SK-N-SH (cell line): ENCODE measurements at regions not wholly inside any gene's neighbourhood (a gene's known extent, or its start where the extent isn't known, plus 50 kb on each side); places are given as distances from the start of the nearest gene placed in this dataset.

Experiments used
- CTCF ChIA-PET: fragments of 300-600, 350-600 bp; formaldehyde crosslinking; extraction: SDS; loops from one replicate; lab custom pipeline; 2021; lab: Yijun Ruan, JAX
- POLR2A ChIA-PET: fragments of 350-600 bp; sonication (Branson Sonifier 250); formaldehyde crosslinking; extraction: SDS; loops from one replicate; lab custom pipeline; 2020; ENCODE audit warnings: antibody characterized with exemption, inconsistent platforms; lab: Yijun Ruan, JAX
- DNase-seq: peaks from one replicate; pipeline ENCODE4 v3.0.0; 2012
- H2AFZ ChIP-seq: fragments of 200-600 bp; sonication (generic); 2 replicates; pipeline ENCODE4 v1.8.1; 2016; ENCODE audit warnings: antibody characterized with exemption, mild to moderate bottlenecking, low read depth
- H3F3A ChIP-seq: fragments of 200-600 bp; sonication (generic); replicated peaks from 2 replicates; pipeline ENCODE3; 2016; ENCODE audit warnings: antibody characterized with exemption, mild to moderate bottlenecking; ENCODE audit not compliant: insufficient read depth
- H3K27ac ChIP-seq, 2 experiments: fragments of 200-500 bp in 1 of 2; fragments of 200-600 bp in 1 of 2; sonication (Bioruptor generic) in 1 of 2; sonication (generic), shearing (Covaris generic) in 1 of 2; 2 replicates each; pipeline versions ENCODE4 v1.5.1 to v1.6.1; 2014 to 2016; ENCODE audit warnings: low read depth in 2 of 2, inconsistent platforms in 1 of 2, low read length in 1 of 2, mild to moderate bottlenecking in 1 of 2, mixed read lengths in 1 of 2
- H3K27me3 ChIP-seq: fragments of 200-600 bp; sonication (generic), shearing (Covaris generic); 2 replicates; pipeline ENCODE4 v1.6.1; 2016; ENCODE audit warnings: mixed run types; ENCODE audit not compliant: insufficient read depth
- H3K36me3 ChIP-seq, 2 experiments: fragments of 200-500 bp in 1 of 2; fragments of 200-600 bp in 1 of 2; sonication (Bioruptor generic) in 1 of 2; sonication (generic) in 1 of 2; replicated peaks in 1 of 2; 2 replicates each; pipeline versions ENCODE3 to v1.5.1; 2014 to 2016; ENCODE audit warnings: low read length in 1 of 2, mild to moderate bottlenecking in 1 of 2; ENCODE audit not compliant: insufficient read depth in 2 of 2, control insufficient read depth in 1 of 2
- H3K4me1 ChIP-seq, 2 experiments: fragments of 200-500 bp in 1 of 2; fragments of 200-600 bp in 1 of 2; sonication (Bioruptor generic) in 1 of 2; sonication (generic), shearing (Covaris generic) in 1 of 2; 2 replicates each; pipeline versions ENCODE4 v1.5.1 to v1.6.1; 2014 to 2016; ENCODE audit warnings: low read depth in 1 of 2, low read length in 1 of 2, mixed run types in 1 of 2; ENCODE audit not compliant: insufficient read depth in 2 of 2, control insufficient read depth in 1 of 2
- H3K4me2 ChIP-seq: fragments of 200-600 bp; sonication (generic), shearing (Covaris generic); 2 replicates; pipeline ENCODE4 v1.6.1; 2017; ENCODE audit warnings: mixed run types
- H3K4me3 ChIP-seq, 2 experiments: fragments of 200-500 bp in 1 of 2; fragments of 200-600 bp in 1 of 2; sonication (Bioruptor generic) in 1 of 2; sonication (generic), shearing (Covaris generic) in 1 of 2; 2 replicates each; pipeline versions ENCODE4 v1.5.1 to v1.8.1; 2014 to 2016; ENCODE audit warnings: low read depth in 2 of 2, inconsistent platforms in 1 of 2, low read length in 1 of 2, mild to moderate bottlenecking in 1 of 2, mixed read lengths in 1 of 2, moderate library complexity in 1 of 2
- H3K79me2 ChIP-seq: fragments of 200-600 bp; sonication (generic); 2 replicates; pipeline ENCODE4 v1.8.1; 2017; ENCODE audit warnings: mild to moderate bottlenecking; ENCODE audit not compliant: insufficient read depth
- H3K9ac ChIP-seq: fragments of 200-600 bp; sonication (generic); 2 replicates; pipeline ENCODE4 v1.6.1; 2017; ENCODE audit warnings: mixed run types
- H3K9me2 ChIP-seq: fragments of 200-600 bp; sonication (generic); 2 replicates; pipeline ENCODE4 v1.6.1; 2017; ENCODE audit warnings: mixed run types
- H3K9me3 ChIP-seq: fragments of 200-600 bp; sonication (generic); 2 replicates; pipeline ENCODE4 v1.6.1; 2017; ENCODE audit warnings: mixed run types, mild to moderate bottlenecking, moderate library complexity
- H4K20me1 ChIP-seq: fragments of 200-600 bp; sonication (generic); 2 replicates; pipeline ENCODE4 v1.6.1; 2017; ENCODE audit warnings: mild to moderate bottlenecking, mixed run types; ENCODE audit not compliant: insufficient read depth
- CHD2 ChIP-seq: fragments of 150-350 bp; IDR thresholded peaks from 2 replicates; pipeline ENCODE4 v1.6.1; 2018; ENCODE audit warnings: low read length; ENCODE audit not compliant: partially characterized antibody
- EP300 ChIP-seq, 2 experiments: IDR thresholded peaks; 2 replicates each; pipeline versions ENCODE4 v1.4.0 to v1.6.1; 2012; ENCODE audit warnings: borderline replicate concordance in 1 of 2, low read depth in 1 of 2, low read length in 1 of 2
- FOXJ3 ChIP-seq: sonication (generic); formaldehyde crosslinking; IDR thresholded peaks from 2 replicates; pipeline ENCODE4 v1.5.1; 2020; ENCODE audit warnings: mild to moderate bottlenecking, missing genetic modification reagents
- GATA2 ChIP-seq: sonication (generic); formaldehyde crosslinking; IDR thresholded peaks from 2 replicates; pipeline ENCODE4 v1.5.0; 2020; ENCODE audit warnings: mild to moderate bottlenecking, missing genetic modification reagents
- JUND ChIP-seq: IDR thresholded peaks from 2 replicates; pipeline ENCODE4 v1.4.0; 2012
- MEF2A ChIP-seq: IDR thresholded peaks from 2 replicates; pipeline ENCODE4 v1.4.0; 2012; ENCODE audit warnings: low read depth, borderline replicate concordance
- MXI1 ChIP-seq: IDR thresholded peaks from 2 replicates; pipeline ENCODE4 v1.6.1; 2012; ENCODE audit warnings: mild to moderate bottlenecking, low read depth, low read length, improper control_type of control experiment
- NFIC ChIP-seq: IDR thresholded peaks from 2 replicates; pipeline ENCODE4 v1.4.0; 2012; ENCODE audit warnings: borderline replicate concordance
- PBX3 ChIP-seq: IDR thresholded peaks from 2 replicates; pipeline ENCODE4; 2012
- POLR2AphosphoS5 ChIP-seq: IDR thresholded peaks from 2 replicates; pipeline ENCODE4 v1.6.1; 2012; ENCODE audit warnings: low read depth, low read length
- REST ChIP-seq: IDR thresholded peaks from 2 replicates; pipeline ENCODE4 v1.6.1; 2012; ENCODE audit warnings: mild to moderate bottlenecking, low read depth, low read length, moderate library complexity
- RFX5 ChIP-seq: IDR thresholded peaks from 2 replicates; pipeline ENCODE4 v1.6.1; 2012; ENCODE audit warnings: mild to moderate bottlenecking, improper control_type of control experiment, low read length
- RXRA ChIP-seq: IDR thresholded peaks from 2 replicates; pipeline ENCODE4 v1.4.0; 2012; ENCODE audit warnings: low read depth, mild to moderate bottlenecking, borderline replicate concordance
- SIN3A ChIP-seq: IDR thresholded peaks from 2 replicates; pipeline ENCODE4 v1.6.1; 2012; ENCODE audit warnings: low read depth, mild to moderate bottlenecking, low read length, moderate library complexity, borderline replicate concordance
- SMC3 ChIP-seq: IDR thresholded peaks from 2 replicates; pipeline ENCODE4 v1.6.1; 2012; ENCODE audit warnings: low read depth, low read length, improper control_type of control experiment
- TCF12 ChIP-seq: IDR thresholded peaks from 2 replicates; pipeline ENCODE4 v1.4.0; 2012
- USF2 ChIP-seq: fragments of 150-350 bp; IDR thresholded peaks from 2 replicates; pipeline ENCODE4 v1.6.1; 2017; ENCODE audit warnings: antibody characterized with exemption, low read length, low read depth, borderline replicate concordance
- WGBS: methylation state at CpG from one replicate; pipeline ENCODE4 v1.1.6; 2017; ENCODE audit warnings: low lambda C conversion rate; 5-methylcytosine and 5-hydroxymethylcytosine counted together

GRCh38 chr4:16952896-16953630 lies 54.6 kb upstream of the LDB2 start:
- WGBS, result 58% methylated on average over 1 of the region's 1 CpG
- Histone ChIP-seq H3K36me3 (no peaks in the 10 kb centered on the region), H3K27me3 (no peaks in the 10 kb centered on the region), H3K4me1 (peaks cover 3% of the 10 kb centered on the region in 2 experiments; a peak in 2 of 4 replicates), H3K9me3 (no peaks in the 10 kb centered on the region)
- ChIA-PET CTCF (interaction anchor here (0.5 to 1.3 kb wide), 3 partner anchors 13 to 203 kb away, joined by 3 to 4 read pairs (median 3); no protein-coding TSS in a partner anchor), POLR2A (no interaction called here)
- no peak for DNase-seq
- TF ChIP-seq USF2 (no peak), MEF2A (no peak), SIN3A (no peak), SMC3 (no peak), FOXJ3 (no peak), NFIC (no peak), CHD2 (no peak), POLR2AphosphoS5 (no peak), MXI1 (no peak), RXRA (no peak)
- TF ChIP-seq, all 33 proteins: peak for 0
- no peaks in the 10 kb centered on the region for H4K20me1 ChIP-seq
- H3K4me2 ChIP-seq, result peak overlapping the region; percentile 46; the same call in 1 of the 2 replicates
- H3K79me2 ChIP-seq, result no peaks in the 10 kb centered on the region
- H3K27ac ChIP-seq, result peak overlapping the region; percentile 22 to 44; a peak in 2 of 4 replicates
- peak overlapping the region in 1 of 2 experiments; percentile 33; a peak in 1 of 4 replicates for H3K4me3 ChIP-seq
- H3K9ac ChIP-seq, result no peak overlapping the region
- H3F3A ChIP-seq, result peaks cover 3% of the 10 kb centered on the region
- peak overlapping the region; percentile 63; the same call in 1 of the 2 replicates for H2AFZ ChIP-seq
- no peaks in the 10 kb centered on the region for H3K9me2 ChIP-seq

GRCh38 chr4:16952462-16952871 lies 54.0 kb upstream of the LDB2 start:
- 22% methylated on average over 8 of the region's 8 CpGs for WGBS
- ChIA-PET CTCF (interaction anchor here (1.3 kb wide), 1 partner anchor 12 kb away, joined by 4 read pairs; no protein-coding TSS in a partner anchor), POLR2A (no interaction called here)
- Histone ChIP-seq H3K4me1 (peaks cover 3% of the 10 kb centered on the region in 2 experiments; a peak in 2 of 4 replicates), H3K79me2 (no peaks in the 10 kb centered on the region), H3K4me2 (peak overlapping the region; percentile 46; the same call in 1 of the 2 replicates), H3K36me3 (no peaks in the 10 kb centered on the region), H3K27ac (peak overlapping the region in 1 of 2 experiments; percentile 44; a peak in 2 of 4 replicates), H3K9ac (no peak overlapping the region), H3K9me2 (no peaks in the 10 kb centered on the region), H3K9me3 (no peaks in the 10 kb centered on the region), H3F3A (peaks cover 3% of the 10 kb centered on the region), H4K20me1 (no peaks in the 10 kb centered on the region), H3K4me3 (peak overlapping the region in 1 of 2 experiments; percentile 33; a peak in 1 of 4 replicates), H3K27me3 (no peaks in the 10 kb centered on the region), H2AFZ (peak overlapping the region; percentile 63; the same call in 1 of the 2 replicates)
- peak; percentile 30 for DNase-seq
- TF ChIP-seq JUND, result peak; percentile 16; the same call in 1 of the 2 replicates
- TF ChIP-seq RFX5, result no peak
- TF ChIP-seq REST, result no peak
- peak; percentile 58 for TF ChIP-seq TCF12
- TF ChIP-seq GATA2 (CRISPR knock-in tag), result 0 out of 2 replicates have a peak, but pooled peaks have one; percentile 38
- TF ChIP-seq EP300 (IDR thresholded peaks at IDR 0.05; ENCODE audit: borderline replicate concordance in 1 of 2, low read depth in 1 of 2, low read length in 1 of 2), result peak in 1 of 2 experiments; percentile 33; a peak in 1 of 4 replicates
- peak; percentile 64 for TF ChIP-seq PBX3
